LNCaP clone FGC (cell line): ENCODE measurements at regions not wholly inside any gene's neighbourhood (a gene's known extent, or its start where the extent isn't known, plus 50 kb on each side); places are given as distances from the start of the nearest gene placed in this dataset.

ENCODE experiments used
- DNase-seq: peaks from one replicate; pipeline ENCODE4 v3.0.0-alpha.2; 2011; ENCODE audit warnings: low read depth
- H3K4me3 ChIP-seq: 2 replicates; pipeline ENCODE4 v1.5.1; 2011; ENCODE audit warnings: mild to moderate bottlenecking, low read depth, low read length, control low read depth
- TF ChIP-seq, protein P1 (sequence below): IDR thresholded peaks from 2 replicates; pipeline ENCODE4 v1.5.1; 2012; ENCODE audit warnings: mild to moderate bottlenecking; ENCODE audit not compliant: control insufficient read depth, insufficient read depth; ENCODE audit errors: extremely low read depth

- TF ChIP-seq, protein P1, sequence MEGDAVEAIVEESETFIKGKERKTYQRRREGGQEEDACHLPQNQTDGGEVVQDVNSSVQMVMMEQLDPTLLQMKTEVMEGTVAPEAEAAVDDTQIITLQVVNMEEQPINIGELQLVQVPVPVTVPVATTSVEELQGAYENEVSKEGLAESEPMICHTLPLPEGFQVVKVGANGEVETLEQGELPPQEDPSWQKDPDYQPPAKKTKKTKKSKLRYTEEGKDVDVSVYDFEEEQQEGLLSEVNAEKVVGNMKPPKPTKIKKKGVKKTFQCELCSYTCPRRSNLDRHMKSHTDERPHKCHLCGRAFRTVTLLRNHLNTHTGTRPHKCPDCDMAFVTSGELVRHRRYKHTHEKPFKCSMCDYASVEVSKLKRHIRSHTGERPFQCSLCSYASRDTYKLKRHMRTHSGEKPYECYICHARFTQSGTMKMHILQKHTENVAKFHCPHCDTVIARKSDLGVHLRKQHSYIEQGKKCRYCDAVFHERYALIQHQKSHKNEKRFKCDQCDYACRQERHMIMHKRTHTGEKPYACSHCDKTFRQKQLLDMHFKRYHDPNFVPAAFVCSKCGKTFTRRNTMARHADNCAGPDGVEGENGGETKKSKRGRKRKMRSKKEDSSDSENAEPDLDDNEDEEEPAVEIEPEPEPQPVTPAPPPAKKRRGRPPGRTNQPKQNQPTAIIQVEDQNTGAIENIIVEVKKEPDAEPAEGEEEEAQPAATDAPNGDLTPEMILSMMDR: no peak
- no peak overlapping the region for H3K4me3 ChIP-seq
- DNase-seq: peak; percentile 97
These were observed 296.3 kb upstream of the PRKD1 start for GRCh38 chr14:30223966-30224365.

GRCh38 chr14:30225176-30225575 is 297.5 kb upstream of the PRKD1 start:
- DNase-seq: no peak
- H3K4me3 ChIP-seq: no peak overlapping the region
- TF ChIP-seq, protein P1: no peak

- TF ChIP-seq, protein P1: no peak
- no peak for DNase-seq
- no peak overlapping the region for H3K4me3 ChIP-seq
These were observed 299.8 kb upstream of the PRKD1 start for GRCh38 chr14:30227436-30227835.

- no peak overlapping the region for H3K4me3 ChIP-seq
- DNase-seq: no peak
- TF ChIP-seq, protein P1: no peak
These were observed 300.2 kb upstream of the PRKD1 start for GRCh38 chr14:30227876-30228275.

DNA sequence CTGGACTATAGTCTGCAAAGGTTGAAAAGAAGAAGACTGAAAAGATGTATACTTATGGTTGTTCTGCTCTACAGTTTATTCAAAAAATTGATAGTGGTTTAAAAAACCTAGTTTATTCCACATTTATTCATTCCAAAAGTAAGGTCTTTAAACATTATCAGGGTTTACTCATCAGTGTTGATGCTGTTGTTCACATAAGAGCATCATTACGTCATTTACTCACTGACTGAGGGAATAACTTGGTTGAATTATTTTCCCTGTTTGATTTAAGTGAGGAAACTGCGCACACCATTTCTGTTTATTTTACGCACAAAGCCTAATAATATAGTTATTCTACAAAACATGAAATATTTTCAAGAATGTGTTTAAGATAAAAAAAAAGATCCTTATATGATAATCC is 303.1 kb upstream of the PRKD1 start:
- TF ChIP-seq, protein P1: no peak
- H3K4me3 ChIP-seq: no peak overlapping the region
- no peak for DNase-seq

- TF ChIP-seq, protein P1: no peak
- no peak overlapping the region for H3K4me3 ChIP-seq
- no peak for DNase-seq
These were observed 307.3 kb upstream of the PRKD1 start for GRCh38 chr14:30234966-30235365.

DNA sequence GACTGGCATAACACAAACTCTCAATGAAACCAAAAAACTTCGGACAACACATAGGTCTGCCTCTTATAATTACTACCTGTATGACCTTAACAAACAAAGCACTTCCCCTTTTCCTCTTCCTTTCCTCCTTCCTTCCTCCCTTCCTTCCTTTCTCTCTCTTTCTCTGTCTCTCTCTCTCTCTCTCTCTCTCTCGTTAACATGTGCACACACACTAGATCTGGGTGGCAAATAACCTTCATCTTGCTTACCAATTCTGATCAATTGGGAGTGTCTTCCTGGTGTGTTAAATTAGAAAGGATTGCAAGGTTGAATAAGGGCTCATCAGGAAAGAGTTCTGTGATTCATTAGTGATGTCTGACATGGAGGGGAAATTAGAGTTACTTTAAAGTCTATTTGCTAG is 307.8 kb upstream of the PRKD1 start:
- no peak for DNase-seq
- TF ChIP-seq, protein P1: no peak
- H3K4me3 ChIP-seq: no peak overlapping the region
